ENCODE measurements at regions not wholly inside any gene's neighbourhood (a gene's known extent, or its start where the extent isn't known, plus 50 kb on each side); places are given as distances from the start of the nearest gene placed in this dataset.
A peak's percentile ranks its signal among the peaks of the same experiment; 100 is the strongest.

- no peak for FAIRE-seq
- Histone ChIP-seq H3K9me3 (ENCODE audit: control insufficient read depth in 2 of 2, insufficient read depth in 1 of 2, low read depth in 1 of 2, low read length in 1 of 2) (no peaks in the 10 kb centered on the region), H3K4me3 (ENCODE audit: low read depth in 1 of 3, low read length in 3 of 3) (no peak overlapping the region), H3K27ac (ENCODE audit: low read depth in 1 of 3, low read length in 2 of 3) (no peak overlapping the region), H3K4me1 (ENCODE audit: control insufficient read depth in 3 of 3, insufficient read depth in 2 of 3, low read depth in 1 of 3, low read length in 2 of 3) (no peaks in the 10 kb centered on the region), H3K36me3 (ENCODE audit: control insufficient read depth in 3 of 3, insufficient read depth in 2 of 3, low read depth in 1 of 3, low read length in 3 of 3) (no peaks in the 10 kb centered on the region), H3K27me3 (ENCODE audit: control insufficient read depth in 3 of 3, insufficient read depth in 3 of 3, low read length in 3 of 3) (no peaks in the 10 kb centered on the region)
- DNase-seq, result no peak
These were observed 409.2 kb downstream of the NFIB start for GRCh38 chr9:13904746-13905145.

DNA sequence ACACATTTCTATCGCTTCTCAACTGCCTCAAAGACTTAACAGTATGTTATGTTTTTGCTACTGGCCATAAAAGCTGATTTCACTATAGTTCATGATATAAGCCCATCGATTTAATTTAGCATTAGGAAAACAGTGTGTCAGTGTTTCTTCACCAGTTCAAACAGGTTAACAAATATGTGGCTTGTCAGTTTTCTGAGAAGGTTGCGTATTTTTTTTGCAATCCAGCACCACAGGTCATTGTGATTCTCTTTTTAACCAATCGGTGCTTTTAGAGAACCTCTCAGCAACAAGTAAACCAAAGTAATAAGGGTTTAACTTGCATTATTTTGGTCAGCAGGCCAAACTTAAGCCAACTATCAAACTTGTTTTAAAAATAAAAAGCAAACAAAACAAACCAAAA is 409.6 kb downstream of the NFIB start:
- Histone ChIP-seq H3K27ac (ENCODE audit: low read depth in 1 of 3, low read length in 2 of 3) (no peak overlapping the region), H3K4me3 (ENCODE audit: low read depth in 1 of 3, low read length in 3 of 3) (no peak overlapping the region), H3K4me1 (ENCODE audit: control insufficient read depth in 3 of 3, insufficient read depth in 2 of 3, low read depth in 1 of 3, low read length in 2 of 3) (no peaks in the 10 kb centered on the region), H3K36me3 (ENCODE audit: control insufficient read depth in 3 of 3, insufficient read depth in 2 of 3, low read depth in 1 of 3, low read length in 3 of 3) (no peaks in the 10 kb centered on the region), H3K9me3 (ENCODE audit: control insufficient read depth in 2 of 2, insufficient read depth in 1 of 2, low read depth in 1 of 2, low read length in 1 of 2) (no peaks in the 10 kb centered on the region), H3K27me3 (ENCODE audit: control insufficient read depth in 3 of 3, insufficient read depth in 3 of 3, low read length in 3 of 3) (no peaks in the 10 kb centered on the region)
- no peak for FAIRE-seq
- DNase-seq, result no peak
- WGBS, 3 donors, result 73 to 82% (median 78%) methylated on average over 4 of the region's 4 CpGs

DNA sequence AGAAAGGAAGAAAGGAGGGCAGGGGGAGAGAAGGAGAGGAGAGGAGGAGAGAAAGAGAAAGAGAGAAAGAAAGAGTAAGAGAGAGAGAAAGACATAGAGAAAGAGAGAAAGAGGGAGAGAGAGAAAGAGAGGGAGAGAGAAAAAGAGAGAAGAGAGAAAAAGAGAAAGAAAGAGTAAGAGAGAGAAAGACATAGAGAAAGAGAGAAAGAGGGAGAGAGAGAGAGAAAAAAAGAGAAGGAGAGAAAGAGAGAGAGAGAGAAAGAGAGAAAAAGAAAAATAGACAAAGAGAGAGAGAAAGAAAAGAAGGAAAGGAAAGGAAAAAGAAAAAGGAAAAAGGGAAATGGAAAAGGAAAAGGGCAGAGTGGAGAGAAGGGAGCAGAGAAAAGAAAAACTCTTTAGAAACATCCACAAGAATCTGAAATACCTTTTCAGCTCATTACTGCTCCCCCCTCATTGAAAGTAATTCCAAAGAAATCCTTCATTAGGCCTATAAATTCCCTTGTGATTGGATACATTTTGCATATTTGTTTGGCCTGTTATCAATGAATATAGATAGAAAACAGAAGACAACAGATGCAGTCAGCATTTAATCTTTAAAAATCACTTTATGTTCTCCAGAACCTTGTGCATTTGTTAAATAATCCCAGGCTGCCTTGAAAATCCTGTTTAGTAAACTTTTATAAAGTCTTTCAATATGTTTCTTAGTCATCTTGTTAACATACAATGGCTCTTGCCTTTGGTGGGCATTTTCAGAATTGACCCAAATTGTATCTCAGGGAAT is 411.5 kb downstream of the NFIB start:
- H3K27me3 ChIP-seq (ENCODE audit: control insufficient read depth in 3 of 3, insufficient read depth in 3 of 3, low read length in 3 of 3), result no peaks in the 10 kb centered on the region
- H3K4me3 ChIP-seq (ENCODE audit: low read depth in 1 of 3, low read length in 3 of 3), result no peak overlapping the region
- DNase-seq (no peak), FAIRE-seq (no peak)
- no peak overlapping the region for H3K27ac ChIP-seq (ENCODE audit: low read depth in 1 of 3, low read length in 2 of 3)
- no peaks in the 10 kb centered on the region for H3K9me3 ChIP-seq (ENCODE audit: control insufficient read depth in 2 of 2, insufficient read depth in 1 of 2, low read depth in 1 of 2, low read length in 1 of 2)
- no peaks in the 10 kb centered on the region for H3K36me3 ChIP-seq (ENCODE audit: control insufficient read depth in 3 of 3, insufficient read depth in 2 of 3, low read depth in 1 of 3, low read length in 3 of 3)
- no peaks in the 10 kb centered on the region for H3K4me1 ChIP-seq (ENCODE audit: control insufficient read depth in 3 of 3, insufficient read depth in 2 of 3, low read depth in 1 of 3, low read length in 2 of 3)

DNA sequence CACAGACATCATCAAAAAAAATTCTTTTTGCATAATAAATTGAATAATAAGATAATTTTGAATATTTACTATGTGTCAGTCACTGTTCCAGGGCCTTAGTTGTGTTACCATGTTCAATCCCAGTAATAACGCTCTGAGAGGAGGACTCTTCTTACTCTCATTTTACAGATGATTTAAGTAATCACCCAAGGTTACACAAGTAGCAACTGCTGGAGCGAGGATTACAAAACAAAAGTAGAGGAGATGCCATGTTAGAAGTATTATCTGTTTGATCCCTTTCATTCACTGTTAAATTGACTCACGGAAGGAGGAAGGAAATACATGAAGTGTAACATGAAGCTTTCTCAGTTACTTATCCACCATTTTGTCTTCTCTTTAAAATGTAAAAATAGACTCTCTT is 412.8 kb downstream of the NFIB start:
- no peaks in the 10 kb centered on the region for H3K4me1 ChIP-seq (ENCODE audit: control insufficient read depth in 3 of 3, insufficient read depth in 2 of 3, low read depth in 1 of 3, low read length in 2 of 3)
- FAIRE-seq, result no peak
- no peak for DNase-seq
- no peaks in the 10 kb centered on the region for H3K9me3 ChIP-seq (ENCODE audit: control insufficient read depth in 2 of 2, insufficient read depth in 1 of 2, low read depth in 1 of 2, low read length in 1 of 2)
- H3K27me3 ChIP-seq (ENCODE audit: control insufficient read depth in 3 of 3, insufficient read depth in 3 of 3, low read length in 3 of 3), result no peaks in the 10 kb centered on the region
- WGBS, 3 donors, result 88 to 90% (median 89%) methylated on average over 3 of the region's 3 CpGs
- H3K4me3 ChIP-seq (ENCODE audit: low read depth in 1 of 3, low read length in 3 of 3), result no peak overlapping the region
- no peaks in the 10 kb centered on the region for H3K36me3 ChIP-seq (ENCODE audit: control insufficient read depth in 3 of 3, insufficient read depth in 2 of 3, low read depth in 1 of 3, low read length in 3 of 3)
- H3K27ac ChIP-seq (ENCODE audit: low read depth in 1 of 3, low read length in 2 of 3), result no peak overlapping the region

GRCh38 chr9:13900449-13900848 is 413.5 kb downstream of the NFIB start:
- no peaks in the 10 kb centered on the region for H3K4me1 ChIP-seq (ENCODE audit: control insufficient read depth in 3 of 3, insufficient read depth in 2 of 3, low read depth in 1 of 3, low read length in 2 of 3)
- FAIRE-seq (no peak), DNase-seq (no peak)
- 78 to 83% (median 81%) methylated on average over 5 of the region's 5 CpGs for WGBS, 3 donors
- H3K36me3 ChIP-seq (ENCODE audit: control insufficient read depth in 3 of 3, insufficient read depth in 2 of 3, low read depth in 1 of 3, low read length in 3 of 3), result no peaks in the 10 kb centered on the region
- H3K27ac ChIP-seq (ENCODE audit: low read depth in 1 of 3, low read length in 2 of 3), result no peak overlapping the region
- H3K27me3 ChIP-seq (ENCODE audit: control insufficient read depth in 3 of 3, insufficient read depth in 3 of 3, low read length in 3 of 3), result no peaks in the 10 kb centered on the region
- no peaks in the 10 kb centered on the region for H3K9me3 ChIP-seq (ENCODE audit: control insufficient read depth in 2 of 2, insufficient read depth in 1 of 2, low read depth in 1 of 2, low read length in 1 of 2)
- H3K4me3 ChIP-seq (ENCODE audit: low read depth in 1 of 3, low read length in 3 of 3), result no peak overlapping the region

DNA sequence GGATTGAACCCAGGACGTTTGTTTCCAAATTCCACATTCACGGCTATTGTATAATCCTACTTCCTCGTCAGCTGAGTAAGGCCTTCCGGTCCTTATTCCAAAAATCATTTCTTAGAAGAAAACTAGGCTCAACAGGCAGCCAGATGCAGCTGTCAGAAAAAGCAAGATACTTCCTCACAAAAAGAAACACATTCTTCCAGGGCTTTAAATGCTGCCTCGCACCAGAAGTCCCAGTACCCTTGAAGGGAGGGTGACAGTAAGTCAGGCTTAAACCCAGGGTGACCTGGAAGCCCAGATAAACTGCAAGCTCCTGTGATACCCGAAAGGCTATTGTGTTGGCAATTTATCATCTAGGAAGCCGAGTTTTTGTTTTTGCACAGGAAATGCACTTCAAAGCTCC is 414.0 kb downstream of the NFIB start:
- Histone ChIP-seq H3K9me3 (ENCODE audit: control insufficient read depth in 2 of 2, insufficient read depth in 1 of 2, low read depth in 1 of 2, low read length in 1 of 2) (no peaks in the 10 kb centered on the region), H3K27me3 (ENCODE audit: control insufficient read depth in 3 of 3, insufficient read depth in 3 of 3, low read length in 3 of 3) (no peaks in the 10 kb centered on the region), H3K27ac (ENCODE audit: low read depth in 1 of 3, low read length in 2 of 3) (peak overlapping the region in 2 of 3 donors; percentile 45 to 46), H3K4me1 (ENCODE audit: control insufficient read depth in 3 of 3, insufficient read depth in 2 of 3, low read depth in 1 of 3, low read length in 2 of 3) (no peaks in the 10 kb centered on the region), H3K4me3 (ENCODE audit: low read depth in 1 of 3, low read length in 3 of 3) (no peak overlapping the region), H3K36me3 (ENCODE audit: control insufficient read depth in 3 of 3, insufficient read depth in 2 of 3, low read depth in 1 of 3, low read length in 3 of 3) (no peaks in the 10 kb centered on the region)
- FAIRE-seq (no peak), DNase-seq (no peak)
- WGBS, 3 donors, result 54 to 79% (median 77%) methylated on average over 7 of the region's 7 CpGs

DNA sequence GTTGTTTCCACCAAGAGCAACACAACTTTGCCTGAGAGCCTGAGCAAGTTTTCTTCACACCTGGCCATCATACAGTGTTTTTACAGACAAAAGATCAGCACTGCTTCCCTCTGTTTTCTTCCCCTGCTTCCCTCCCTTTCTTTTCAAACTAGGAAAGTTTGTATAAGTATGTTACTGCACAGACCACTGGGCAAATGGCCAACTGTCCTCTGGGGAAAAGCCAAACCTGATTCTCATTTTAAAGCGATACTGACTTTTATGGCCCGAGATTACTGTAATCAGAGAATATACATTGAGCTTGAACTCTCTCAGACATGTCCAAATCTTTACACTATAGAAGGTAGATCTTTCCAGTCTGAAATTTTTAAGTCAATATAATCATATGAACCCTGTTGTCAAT is 415.0 kb downstream of the NFIB start:
- Histone ChIP-seq H3K9me3 (ENCODE audit: control insufficient read depth in 2 of 2, insufficient read depth in 1 of 2, low read depth in 1 of 2, low read length in 1 of 2) (no peaks in the 10 kb centered on the region), H3K27ac (ENCODE audit: low read depth in 1 of 3, low read length in 2 of 3) (no peak overlapping the region), H3K4me3 (ENCODE audit: low read depth in 1 of 3, low read length in 3 of 3) (no peak overlapping the region), H3K27me3 (ENCODE audit: control insufficient read depth in 3 of 3, insufficient read depth in 3 of 3, low read length in 3 of 3) (no peaks in the 10 kb centered on the region), H3K4me1 (ENCODE audit: control insufficient read depth in 3 of 3, insufficient read depth in 2 of 3, low read depth in 1 of 3, low read length in 2 of 3) (no peaks in the 10 kb centered on the region), H3K36me3 (ENCODE audit: control insufficient read depth in 3 of 3, insufficient read depth in 2 of 3, low read depth in 1 of 3, low read length in 3 of 3) (no peaks in the 10 kb centered on the region)
- no peak for FAIRE-seq
- WGBS, 3 donors, result 22 to 36% (median 26%) methylated on average over 2 of the region's 2 CpGs
- DNase-seq, result peak in 1 of 2 donors; percentile 9

DNA sequence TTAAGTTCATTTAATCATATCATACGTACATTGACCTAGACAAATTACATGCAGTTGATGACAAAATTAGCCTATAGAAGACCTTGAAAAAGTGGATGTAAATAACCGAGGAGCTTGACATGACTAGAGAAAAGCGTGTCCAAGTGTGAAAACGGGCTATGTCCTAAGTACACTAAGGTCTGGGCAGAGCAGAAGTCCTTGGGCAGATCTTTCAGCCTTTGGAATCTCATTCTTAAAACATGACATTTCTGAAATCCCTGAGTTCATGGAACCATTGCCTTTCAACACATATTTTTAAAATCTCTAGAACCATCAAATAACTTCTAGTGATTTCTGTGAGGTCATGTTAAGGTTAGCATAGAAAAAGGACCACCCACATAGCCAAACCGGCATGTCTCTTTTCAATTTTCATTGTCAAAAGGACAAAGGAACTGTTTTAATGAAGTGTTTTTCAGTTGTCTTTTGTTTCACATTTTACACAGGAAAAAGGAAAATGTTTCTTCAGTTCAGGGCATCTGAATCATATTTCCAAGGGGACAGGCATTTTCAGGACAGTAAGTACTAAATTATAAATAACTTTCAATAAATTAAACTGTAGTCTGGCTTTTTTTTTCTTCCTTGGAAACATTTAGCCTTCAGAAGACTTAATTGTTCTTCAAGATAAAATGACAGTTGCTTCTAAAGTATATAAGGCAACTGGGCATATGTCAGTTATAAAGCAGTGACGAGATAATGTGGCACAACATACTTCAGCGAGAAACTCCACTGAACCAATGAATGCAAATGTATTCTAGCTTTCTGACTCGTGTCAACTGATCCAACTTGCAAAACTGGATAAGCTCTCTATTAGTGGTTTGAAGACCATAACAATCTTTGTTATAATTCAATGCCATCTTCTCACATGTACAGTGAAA is 416.8 kb downstream of the NFIB start:
- FAIRE-seq, result no peak
- 60 to 76% (median 74%) methylated on average over 8 of the region's 8 CpGs for WGBS, 3 donors
- H3K27ac ChIP-seq (ENCODE audit: low read depth in 1 of 3, low read length in 2 of 3), result no peak overlapping the region

More for the DNA sequence above, 416.8 kb downstream of the NFIB start:
- Histone ChIP-seq H3K9me3 (ENCODE audit: control insufficient read depth in 2 of 2, insufficient read depth in 1 of 2, low read depth in 1 of 2, low read length in 1 of 2) (no peaks in the 10 kb centered on the region), H3K27me3 (ENCODE audit: control insufficient read depth in 3 of 3, insufficient read depth in 3 of 3, low read length in 3 of 3) (no peaks in the 10 kb centered on the region), H3K4me1 (ENCODE audit: control insufficient read depth in 3 of 3, insufficient read depth in 2 of 3, low read depth in 1 of 3, low read length in 2 of 3) (no peaks in the 10 kb centered on the region), H3K4me3 (ENCODE audit: low read depth in 1 of 3, low read length in 3 of 3) (no peak overlapping the region), H3K36me3 (ENCODE audit: control insufficient read depth in 3 of 3, insufficient read depth in 2 of 3, low read depth in 1 of 3, low read length in 3 of 3) (no peaks in the 10 kb centered on the region)
- no peak for DNase-seq
